BJ (cell line): ENCODE measurements at regions not wholly inside any gene's neighbourhood (a gene's known extent, or its start where the extent isn't known, plus 50 kb on each side); places are given as distances from the start of the nearest gene placed in this dataset.

ENCODE experiments used
- CTCF ChIA-PET: fragments of 350-600 bp; formaldehyde crosslinking; extraction: SDS; loops from one replicate; lab custom pipeline; 2021; ENCODE audit warnings: antibody characterized with exemption, inconsistent platforms; lab: Yijun Ruan, JAX
- POLR2A ChIA-PET: fragments of 300-600 bp; sonication (Branson Sonifier 250); formaldehyde crosslinking; extraction: SDS; loops from one replicate; lab custom pipeline; 2021; ENCODE audit warnings: antibody characterized with exemption; lab: Charles Lee
- DNase-seq: peaks from one replicate; pipeline ENCODE4 v3.0.0-alpha.2; 2011; ENCODE audit warnings: low read depth
- H3K27me3 ChIP-seq: 2 replicates; pipeline ENCODE4 v1.6.0; 2011; ENCODE audit warnings: low read length; ENCODE audit not compliant: control insufficient read depth, insufficient read depth
- H3K36me3 ChIP-seq: 2 replicates; pipeline ENCODE4 v1.5.1; 2011; ENCODE audit warnings: low read length; ENCODE audit not compliant: control insufficient read depth, insufficient read depth
- H3K4me3 ChIP-seq: 2 replicates; pipeline ENCODE4 v1.5.1; 2011; ENCODE audit warnings: low read depth, mild to moderate bottlenecking, control low read depth, low read length
- TF ChIP-seq, protein P1 (sequence below): IDR thresholded peaks from 2 replicates; pipeline ENCODE4 v1.5.1; 2011; ENCODE audit warnings: low read depth, mild to moderate bottlenecking, control low read depth, inconsistent platforms, low read length, moderate library complexity; ENCODE audit not compliant: insufficient read depth

DNA sequence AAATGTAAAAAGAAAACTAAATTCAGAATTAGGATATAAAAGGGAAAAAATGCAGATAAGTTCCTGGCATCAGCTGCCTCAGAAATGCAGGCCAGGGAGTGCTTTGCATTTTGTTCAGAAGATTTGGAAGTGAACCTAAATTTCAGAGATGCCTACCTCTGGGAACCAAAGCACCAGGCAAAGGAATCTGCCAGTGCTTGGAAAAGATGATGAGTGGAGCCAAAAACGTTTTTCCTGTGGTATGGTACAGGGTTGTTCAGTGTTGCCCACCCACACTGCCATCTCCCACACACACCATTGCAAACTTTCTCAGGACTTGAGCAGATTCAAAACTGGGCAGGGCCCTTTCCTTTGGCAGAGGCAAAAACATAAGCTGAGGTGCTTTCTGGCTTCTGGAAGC is 349.5 kb downstream of the TGFB2 start:
- no peaks in the 10 kb centered on the region for H3K36me3 ChIP-seq
- no peak overlapping the region for H3K4me3 ChIP-seq
- CTCF ChIA-PET = interaction anchor here (1.1 kb wide), 1 partner anchor 11 kb away, joined by 3 read pairs; no protein-coding TSS in a partner anchor
- TF ChIP-seq, protein P1, sequence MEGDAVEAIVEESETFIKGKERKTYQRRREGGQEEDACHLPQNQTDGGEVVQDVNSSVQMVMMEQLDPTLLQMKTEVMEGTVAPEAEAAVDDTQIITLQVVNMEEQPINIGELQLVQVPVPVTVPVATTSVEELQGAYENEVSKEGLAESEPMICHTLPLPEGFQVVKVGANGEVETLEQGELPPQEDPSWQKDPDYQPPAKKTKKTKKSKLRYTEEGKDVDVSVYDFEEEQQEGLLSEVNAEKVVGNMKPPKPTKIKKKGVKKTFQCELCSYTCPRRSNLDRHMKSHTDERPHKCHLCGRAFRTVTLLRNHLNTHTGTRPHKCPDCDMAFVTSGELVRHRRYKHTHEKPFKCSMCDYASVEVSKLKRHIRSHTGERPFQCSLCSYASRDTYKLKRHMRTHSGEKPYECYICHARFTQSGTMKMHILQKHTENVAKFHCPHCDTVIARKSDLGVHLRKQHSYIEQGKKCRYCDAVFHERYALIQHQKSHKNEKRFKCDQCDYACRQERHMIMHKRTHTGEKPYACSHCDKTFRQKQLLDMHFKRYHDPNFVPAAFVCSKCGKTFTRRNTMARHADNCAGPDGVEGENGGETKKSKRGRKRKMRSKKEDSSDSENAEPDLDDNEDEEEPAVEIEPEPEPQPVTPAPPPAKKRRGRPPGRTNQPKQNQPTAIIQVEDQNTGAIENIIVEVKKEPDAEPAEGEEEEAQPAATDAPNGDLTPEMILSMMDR = no peak
- no peaks in the 10 kb centered on the region for H3K27me3 ChIP-seq
- POLR2A ChIA-PET = no interaction called here
- DNase-seq = no peak

DNA sequence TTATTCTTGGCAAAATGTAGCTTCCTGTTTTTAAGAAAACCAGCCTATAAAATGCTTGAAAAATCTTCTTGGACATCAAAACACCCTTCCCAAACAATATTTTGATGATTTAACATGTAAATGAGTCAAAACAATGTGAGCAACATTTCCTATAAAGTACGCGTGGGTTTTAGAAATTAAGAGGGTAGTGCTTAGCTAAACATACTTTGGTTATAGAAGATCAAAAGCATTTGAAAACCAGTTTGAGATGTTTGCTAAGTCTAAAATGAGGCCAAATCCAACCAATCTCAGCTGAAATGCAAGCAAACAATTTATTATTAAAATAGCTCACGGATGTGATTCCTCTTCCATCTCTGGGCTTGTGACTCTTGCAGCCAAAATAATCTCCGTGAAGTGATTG is 350.4 kb downstream of the TGFB2 start:
- Histone ChIP-seq H3K36me3 (no peaks in the 10 kb centered on the region), H3K27me3 (no peaks in the 10 kb centered on the region), H3K4me3 (no peak overlapping the region)
- TF ChIP-seq, protein P1 = no peak
- POLR2A ChIA-PET = no interaction called here
- CTCF ChIA-PET = interaction anchor here (1.1 kb wide), 1 partner anchor 10 kb away, joined by 3 read pairs; no protein-coding TSS in a partner anchor
- no peak for DNase-seq

DNA sequence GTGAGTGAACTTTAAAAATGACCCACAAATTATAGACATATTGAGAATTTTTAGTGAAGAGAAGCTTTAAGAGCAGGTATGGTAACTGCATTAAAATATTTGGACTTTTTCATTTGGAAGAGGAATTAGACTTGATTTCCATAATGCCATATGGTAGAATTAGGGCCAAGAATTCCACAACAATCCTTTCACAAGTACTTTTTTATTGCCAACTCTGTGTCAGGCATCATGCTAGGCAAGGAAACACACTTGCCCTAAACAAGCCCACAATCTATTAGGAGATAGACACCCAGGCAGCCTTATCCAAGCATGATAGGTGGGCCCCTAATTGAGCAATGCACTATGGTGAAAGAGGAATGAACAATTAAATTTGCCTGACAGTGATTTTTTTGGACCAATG is 353.0 kb downstream of the TGFB2 start:
- ChIA-PET CTCF (no interaction called here), POLR2A (no interaction called here)
- no peak overlapping the region for H3K4me3 ChIP-seq
- TF ChIP-seq, protein P1 = no peak
- no peaks in the 10 kb centered on the region for H3K36me3 ChIP-seq
- DNase-seq = no peak
- no peaks in the 10 kb centered on the region for H3K27me3 ChIP-seq

DNA sequence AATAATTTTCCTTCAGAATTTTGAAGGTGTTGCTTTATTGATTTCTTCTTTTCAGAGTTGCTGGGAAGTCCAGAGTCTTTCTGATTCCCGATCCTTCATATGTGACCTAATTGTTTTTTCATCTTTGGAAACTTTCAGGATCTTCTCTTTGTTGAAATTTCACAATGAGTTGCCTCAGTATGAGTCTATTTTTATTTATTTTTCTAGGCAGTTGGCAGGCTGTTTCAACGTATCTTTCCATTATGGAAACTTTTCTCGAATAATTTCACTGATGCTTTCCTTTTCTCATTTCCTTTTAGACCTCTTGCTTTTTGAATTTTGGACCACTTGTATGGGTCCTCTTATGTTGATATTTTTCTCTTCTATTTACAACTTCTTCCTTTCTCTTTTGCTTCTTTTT is 354.3 kb downstream of the TGFB2 start:
- ChIA-PET CTCF (interaction anchor here (1.6 kb wide), 1 partner anchor 9 kb away, joined by 3 read pairs; no protein-coding TSS in a partner anchor), POLR2A (no interaction called here)
- no peaks in the 10 kb centered on the region for H3K36me3 ChIP-seq
- DNase-seq = no peak
- TF ChIP-seq, protein P1 = no peak
- H3K4me3 ChIP-seq = no peak overlapping the region
- no peaks in the 10 kb centered on the region for H3K27me3 ChIP-seq

DNA sequence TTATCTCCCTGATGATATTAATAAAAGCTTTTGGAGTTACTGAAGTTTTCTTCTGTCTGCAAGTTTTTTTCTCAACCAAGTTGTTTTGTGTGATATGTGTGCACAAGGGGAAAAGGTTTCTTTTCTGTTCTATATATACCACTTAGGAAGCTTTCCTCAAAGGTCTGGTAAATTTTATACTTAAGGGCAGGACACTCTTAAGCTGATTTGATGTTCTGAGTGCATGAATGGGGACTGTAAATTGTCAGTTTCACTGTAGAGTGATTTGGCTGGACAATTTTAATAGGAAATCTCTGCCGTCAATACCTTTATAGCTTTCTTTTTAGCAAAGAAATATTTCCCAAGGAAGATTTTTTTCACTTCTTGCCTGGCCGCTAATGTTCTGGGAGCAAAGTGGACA is 354.7 kb downstream of the TGFB2 start:
- H3K27me3 ChIP-seq = no peaks in the 10 kb centered on the region
- CTCF ChIA-PET = interaction anchor here (1.6 kb wide), 1 partner anchor 10 kb away, joined by 3 read pairs; no protein-coding TSS in a partner anchor

More for the DNA sequence above, 354.7 kb downstream of the TGFB2 start:
- TF ChIP-seq, protein P1 = no peak
- H3K36me3 ChIP-seq = no peaks in the 10 kb centered on the region
- no peak overlapping the region for H3K4me3 ChIP-seq
- no peak for DNase-seq
- POLR2A ChIA-PET = no interaction called here
